SK-N-MC (cell line): ENCODE measurements at regions not wholly inside any gene's neighbourhood (a gene's known extent, or its start where the extent isn't known, plus 50 kb on each side); places are given as distances from the start of the nearest gene placed in this dataset.

Experiments
- DNase-seq: peaks from one replicate; pipeline ENCODE4 v3.0.0-alpha.2; 2011; ENCODE audit warnings: low read depth, low spot score
- H3K27ac ChIP-seq: fragments of 200-600 bp; sonication (generic); 2 replicates; pipeline ENCODE4 v1.5.1; 2016; ENCODE audit warnings: mixed run types
- H3K36me3 ChIP-seq: fragments of 200-600 bp; sonication (generic); 2 replicates; pipeline ENCODE4 v1.6.1; 2017; ENCODE audit warnings: antibody characterized with exemption, low read length, mixed read lengths; ENCODE audit not compliant: insufficient read depth
- H3K4me3 ChIP-seq: fragments of 200-600 bp; sonication (generic); 2 replicates; pipeline ENCODE4 v1.5.1; 2016
- H3K9ac ChIP-seq: fragments of 200-600 bp; sonication (generic); 2 replicates; pipeline ENCODE4 v1.8.0; 2017; ENCODE audit warnings: mixed run types, mixed read lengths; ENCODE audit not compliant: insufficient read length
- H3K9me3 ChIP-seq: fragments of 200-600 bp; sonication (generic); 2 replicates; pipeline ENCODE4 v1.6.1; 2017; ENCODE audit warnings: low read depth, mild to moderate bottlenecking, antibody characterized with exemption, low read length, moderate library complexity, mixed read lengths
- EZH2 ChIP-seq: fragments of 200-600 bp; sonication (generic); IDR thresholded peaks from one replicate; pipeline ENCODE4 v1.6.1; 2017; ENCODE audit warnings: antibody characterized with exemption
- FOXP2 ChIP-seq: optimal IDR thresholded peaks from 2 replicates; pipeline ENCODE3; 2011; ENCODE audit warnings: mild to moderate bottlenecking, moderate library complexity; ENCODE audit not compliant: insufficient read depth; ENCODE audit errors: extremely low read length, control extremely low read depth
- POLR2AphosphoS5 ChIP-seq: IDR thresholded peaks from 2 replicates; pipeline ENCODE4 v1.6.1; 2012; ENCODE audit warnings: mild to moderate bottlenecking, low read depth, low read length, borderline replicate concordance

DNA sequence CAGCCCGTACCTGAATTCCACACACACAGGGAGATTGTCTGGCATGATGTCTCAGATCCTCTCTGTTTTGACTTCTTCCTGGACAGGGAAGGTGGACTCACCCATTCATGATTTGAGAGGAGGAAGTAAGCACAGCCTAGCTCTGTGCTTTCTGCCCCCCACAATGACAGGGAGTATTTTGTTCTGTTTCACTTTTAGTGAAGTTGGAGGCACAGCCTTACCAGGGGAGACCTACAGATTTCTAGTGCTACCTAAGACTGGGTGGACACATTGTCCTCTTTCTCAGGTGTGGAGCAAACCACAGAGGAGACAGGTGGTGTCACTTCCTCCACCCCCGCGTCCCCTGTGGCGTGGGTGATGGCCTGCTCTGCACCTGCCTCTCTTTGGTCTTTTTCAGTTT, 408.6 kb upstream of the PFKP start:
- H3K4me3 ChIP-seq: no peak overlapping the region
- no peak overlapping the region for H3K9ac ChIP-seq
- no peak for DNase-seq
- H3K27ac ChIP-seq: no peak overlapping the region
- TF ChIP-seq POLR2AphosphoS5 (no peak), FOXP2 (no peak), EZH2 (no peak)
- H3K9me3 ChIP-seq: no peaks in the 10 kb centered on the region
- H3K36me3 ChIP-seq: no peaks in the 10 kb centered on the region

DNA sequence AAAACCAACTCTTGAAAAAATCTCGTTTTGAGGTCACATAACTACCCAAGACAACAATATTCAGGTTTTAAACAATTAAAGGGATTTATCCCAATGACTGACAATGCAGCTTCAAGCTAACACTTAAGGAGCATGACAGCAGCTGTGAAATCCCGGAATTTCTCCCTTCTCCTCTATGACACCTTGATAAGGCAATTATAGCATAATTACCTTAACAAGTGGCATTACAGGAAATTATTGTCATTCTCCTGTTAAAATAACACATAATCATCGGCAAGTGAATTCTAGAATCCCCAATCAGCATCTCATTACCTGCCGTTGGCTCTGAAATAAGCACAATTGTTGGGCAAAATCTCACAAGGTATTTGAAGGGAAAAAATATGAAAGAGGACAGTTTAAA, 417.0 kb upstream of the PFKP start:
- DNase-seq: no peak
- H3K9me3 ChIP-seq: no peaks in the 10 kb centered on the region
- no peak overlapping the region for H3K27ac ChIP-seq
- H3K4me3 ChIP-seq: no peak overlapping the region
- H3K9ac ChIP-seq: no peak overlapping the region
- TF ChIP-seq EZH2 (no peak), POLR2AphosphoS5 (no peak), FOXP2 (no peak)
- no peaks in the 10 kb centered on the region for H3K36me3 ChIP-seq

DNA sequence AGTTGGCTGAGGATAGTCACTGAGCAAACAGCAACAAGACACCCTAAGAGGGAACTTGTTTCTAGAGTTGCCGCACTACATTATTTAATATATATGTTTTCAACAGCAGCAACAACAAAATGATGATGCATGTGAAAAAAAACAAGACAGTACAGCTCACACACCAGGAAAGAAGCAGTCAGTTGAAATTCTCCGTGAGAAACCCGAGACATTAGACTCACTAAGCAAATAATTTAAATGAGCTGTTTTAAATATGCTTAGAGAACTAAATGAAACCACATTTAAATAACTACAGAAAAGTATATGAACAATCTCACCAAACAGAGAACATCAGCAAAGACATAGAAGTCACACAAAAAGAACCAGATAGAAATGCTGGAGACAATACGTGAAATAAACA, 426.3 kb upstream of the PFKP start:
- no peaks in the 10 kb centered on the region for H3K36me3 ChIP-seq
- no peaks in the 10 kb centered on the region for H3K9me3 ChIP-seq
- H3K27ac ChIP-seq: no peak overlapping the region
- no peak for DNase-seq
- no peak overlapping the region for H3K4me3 ChIP-seq
- H3K9ac ChIP-seq: no peak overlapping the region
- TF ChIP-seq POLR2AphosphoS5 (no peak), FOXP2 (no peak), EZH2 (no peak)

DNA sequence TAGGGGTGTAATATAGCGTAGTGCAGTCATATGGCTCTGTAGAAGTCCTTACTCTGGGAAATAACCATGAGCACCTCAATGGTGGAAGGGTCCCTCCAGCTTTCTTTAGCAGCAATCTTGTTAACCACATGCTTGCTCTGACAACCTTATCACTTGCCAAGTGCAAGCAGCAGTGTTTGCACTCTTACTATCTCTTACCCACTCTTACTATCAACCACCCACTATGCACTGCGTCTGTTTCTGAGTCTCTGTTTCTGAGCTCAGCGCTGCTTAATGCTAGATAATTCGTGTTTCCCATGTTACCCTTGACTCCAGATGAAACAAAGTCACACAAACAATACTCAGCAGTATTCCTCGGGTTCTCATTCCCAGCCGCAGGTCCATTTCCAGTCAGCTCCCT, 433.7 kb upstream of the PFKP start:
- H3K9ac ChIP-seq: no peak overlapping the region
- no peak for TF ChIP-seq EZH2
- no peak for TF ChIP-seq POLR2AphosphoS5
- TF ChIP-seq FOXP2: no peak
- H3K27ac ChIP-seq: no peak overlapping the region
- no peaks in the 10 kb centered on the region for H3K9me3 ChIP-seq
- no peak for DNase-seq
- no peaks in the 10 kb centered on the region for H3K36me3 ChIP-seq
- no peak overlapping the region for H3K4me3 ChIP-seq

DNA sequence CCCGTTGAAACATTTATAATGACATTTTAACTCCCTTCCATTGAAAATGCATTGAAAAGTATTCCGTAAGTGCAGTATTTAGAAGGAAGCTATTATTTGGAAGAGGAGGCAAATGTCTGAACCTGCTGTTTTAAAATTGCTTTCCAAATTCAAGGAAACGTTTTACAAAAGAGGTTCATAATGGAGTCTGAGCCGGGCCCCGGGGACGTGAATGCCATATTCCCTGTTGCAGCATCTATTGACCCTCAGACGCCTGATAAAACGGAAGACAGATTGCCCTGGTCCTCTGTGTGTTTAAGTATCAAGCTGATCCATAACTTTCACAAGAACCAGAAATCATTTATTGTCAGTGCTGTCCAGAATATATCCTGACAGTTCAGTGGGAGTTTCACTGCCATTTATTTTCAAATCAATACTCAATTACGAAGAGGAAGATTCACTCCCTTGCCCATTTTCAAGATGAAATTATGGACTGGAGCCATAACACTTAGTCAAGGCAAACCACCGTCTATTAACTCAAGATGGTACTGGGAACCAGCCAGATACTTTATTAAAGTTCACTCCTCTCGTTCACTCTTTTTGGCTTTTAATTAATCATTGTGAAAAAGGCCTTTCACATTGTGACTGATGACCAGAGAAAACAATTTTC, 435.7 kb upstream of the PFKP start:
- Histone ChIP-seq H3K27ac (0 out of 2 replicates have a peak overlapping the region, but pooled peaks have one; percentile 36), H3K4me3 (no peak overlapping the region), H3K9ac (no peak overlapping the region), H3K36me3 (no peaks in the 10 kb centered on the region), H3K9me3 (no peaks in the 10 kb centered on the region)
- TF ChIP-seq FOXP2: no peak
- TF ChIP-seq EZH2: no peak
- no peak for DNase-seq

DNA sequence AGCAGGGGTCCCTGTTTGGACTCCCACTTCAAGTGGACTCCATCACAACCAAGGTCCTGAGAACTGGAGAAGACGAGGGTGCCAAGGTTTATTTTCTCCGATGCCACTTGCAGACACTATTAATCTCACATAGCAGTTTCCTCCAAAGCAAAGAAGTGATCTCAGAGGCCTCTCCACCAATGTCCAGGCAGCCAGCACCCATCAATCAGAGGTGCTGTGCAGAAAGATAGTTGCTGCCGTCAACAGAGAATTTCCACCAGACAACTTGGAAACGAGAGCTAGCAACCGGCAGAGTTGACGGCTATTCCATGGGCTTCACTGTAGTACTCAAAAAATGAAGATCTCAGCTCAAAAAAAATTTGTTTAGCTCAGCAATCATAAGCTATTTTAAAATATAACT, 438.6 kb upstream of the PFKP start:
- no peak overlapping the region for H3K4me3 ChIP-seq
- H3K36me3 ChIP-seq: no peaks in the 10 kb centered on the region
- no peak for DNase-seq
- no peaks in the 10 kb centered on the region for H3K9me3 ChIP-seq
- TF ChIP-seq POLR2AphosphoS5 (no peak), EZH2 (no peak), FOXP2 (no peak)
- no peak overlapping the region for H3K9ac ChIP-seq
- H3K27ac ChIP-seq: no peak overlapping the region

DNA sequence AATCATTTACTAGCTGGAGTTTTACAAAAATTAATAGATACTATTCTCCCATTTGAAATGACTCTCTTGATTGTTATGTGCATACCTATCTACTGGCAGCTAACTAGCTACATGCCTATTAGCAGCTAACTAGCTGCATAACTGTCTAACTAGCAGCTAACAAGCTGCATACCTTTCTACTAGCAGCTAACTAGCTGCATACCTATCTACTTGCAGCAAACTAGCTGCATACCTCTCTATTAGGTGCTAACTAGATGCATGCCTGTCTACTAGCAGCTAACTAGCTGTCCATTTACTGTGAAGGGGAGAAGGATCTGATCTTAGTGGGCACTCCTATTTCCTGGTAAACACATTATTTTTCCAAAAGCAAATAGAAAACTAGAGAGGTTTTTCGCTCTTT, 439.4 kb upstream of the PFKP start:
- Histone ChIP-seq H3K27ac (no peak overlapping the region), H3K36me3 (no peaks in the 10 kb centered on the region), H3K9ac (no peak overlapping the region), H3K9me3 (no peaks in the 10 kb centered on the region), H3K4me3 (no peak overlapping the region)
- no peak for TF ChIP-seq POLR2AphosphoS5
- TF ChIP-seq EZH2: no peak
- TF ChIP-seq FOXP2: no peak
- no peak for DNase-seq

DNA sequence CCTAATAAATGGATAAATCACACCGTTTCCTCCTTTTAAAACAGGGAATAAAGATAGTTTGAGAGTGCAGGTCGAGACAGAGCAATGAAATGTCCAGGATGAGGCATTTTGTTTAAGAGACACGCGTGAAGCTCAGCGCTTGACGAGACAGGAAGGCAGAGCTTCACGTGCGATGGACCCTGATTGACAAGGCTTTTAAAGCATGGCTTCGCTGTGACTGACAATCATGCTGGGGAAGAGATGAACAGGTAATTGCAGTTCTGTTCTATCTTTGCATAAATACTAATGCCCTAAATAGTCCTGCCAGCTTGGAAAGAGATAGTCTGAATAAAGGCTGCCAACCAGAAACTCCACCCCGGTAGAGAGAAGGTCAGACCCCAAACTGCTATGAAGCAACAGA, 442.3 kb upstream of the PFKP start:
- no peaks in the 10 kb centered on the region for H3K36me3 ChIP-seq
- H3K9ac ChIP-seq: no peak overlapping the region
- no peak overlapping the region for H3K4me3 ChIP-seq
- no peak for DNase-seq
- no peaks in the 10 kb centered on the region for H3K9me3 ChIP-seq
- no peak overlapping the region for H3K27ac ChIP-seq
- TF ChIP-seq POLR2AphosphoS5: no peak
- TF ChIP-seq FOXP2: no peak
- no peak for TF ChIP-seq EZH2

DNA sequence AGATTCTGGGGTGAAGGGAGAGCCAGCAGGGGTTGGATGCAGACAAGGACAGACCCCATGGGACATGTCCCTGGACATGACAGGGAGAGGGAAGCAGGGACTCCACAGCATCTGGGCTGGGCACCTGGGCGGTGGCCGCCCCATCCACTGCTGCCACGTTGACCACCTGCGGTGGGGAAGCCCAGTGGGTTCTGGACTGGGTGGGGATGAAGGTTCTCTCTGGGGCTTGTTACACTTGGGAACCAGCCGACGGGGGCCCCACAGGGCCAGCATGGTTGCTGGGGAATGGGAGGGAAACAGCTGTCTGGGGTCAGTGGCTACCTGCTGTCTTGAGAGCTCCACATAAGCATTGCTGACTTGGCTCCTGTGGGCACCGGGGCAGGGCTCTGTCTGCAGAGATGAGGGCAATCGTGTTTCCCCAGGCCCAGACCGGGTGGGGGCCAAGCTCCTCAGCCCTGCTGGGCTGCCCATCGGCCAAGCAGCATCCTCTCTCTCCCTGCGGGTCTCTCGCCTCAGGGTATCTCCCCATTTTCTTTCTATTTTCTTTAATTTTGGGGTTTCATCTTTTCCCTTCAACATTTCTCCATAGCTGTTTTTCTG, 443.6 kb upstream of the PFKP start:
- Histone ChIP-seq H3K4me3 (no peak overlapping the region), H3K9me3 (no peaks in the 10 kb centered on the region), H3K36me3 (no peaks in the 10 kb centered on the region), H3K27ac (no peak overlapping the region), H3K9ac (no peak overlapping the region)
- DNase-seq: no peak
- no peak for TF ChIP-seq POLR2AphosphoS5
- no peak for TF ChIP-seq EZH2
- TF ChIP-seq FOXP2: no peak
